OCI-LY1 (cell line): ENCODE measurements at regions not wholly inside any gene's neighbourhood (a gene's known extent, or its start where the extent isn't known, plus 50 kb on each side); places are given as distances from the start of the nearest gene placed in this dataset.

Source experiments
- H2AFZ ChIP-seq: fragments of 200-600 bp; sonication (generic), shearing (Covaris generic); 2 replicates; pipeline ENCODE4 v1.6.0; 2014; ENCODE audit warnings: antibody characterized with exemption, mild to moderate bottlenecking, low read length
- H3F3A ChIP-seq: fragments of 200-600 bp; sonication (generic), shearing (Covaris generic); 2 replicates; pipeline ENCODE4 v1.6.0; 2014; ENCODE audit warnings: mild to moderate bottlenecking, antibody characterized with exemption, low read length, moderate library complexity; ENCODE audit not compliant: insufficient read depth
- H3K27ac ChIP-seq: fragments of 200-600 bp; sonication (generic); 2 replicates; pipeline ENCODE4 v1.5.1; 2014; ENCODE audit warnings: low read length, mixed run types, mild to moderate bottlenecking, low read depth; ENCODE audit not compliant: poor library complexity, severe bottlenecking
- H3K27me3 ChIP-seq: fragments of 200-600 bp; sonication (generic); 2 replicates; pipeline ENCODE4 v1.6.0; 2014; ENCODE audit warnings: antibody characterized with exemption, mild to moderate bottlenecking, low read length, moderate library complexity; ENCODE audit not compliant: insufficient read depth
- H3K36me3 ChIP-seq: fragments of 200-600 bp; sonication (generic); 2 replicates; pipeline ENCODE4 v1.6.1; 2014; ENCODE audit warnings: mild to moderate bottlenecking, antibody characterized with exemption, low read length, moderate library complexity, mixed read lengths; ENCODE audit not compliant: insufficient read depth
- H3K4me1 ChIP-seq: fragments of 200-600 bp; sonication (generic); 2 replicates; pipeline ENCODE4 v1.5.1; 2014; ENCODE audit warnings: mild to moderate bottlenecking, low read length, moderate library complexity; ENCODE audit not compliant: insufficient read depth, severe bottlenecking
- H3K4me2 ChIP-seq: fragments of 200-600 bp; sonication (generic), shearing (Covaris generic); 2 replicates; pipeline ENCODE4 v1.6.1; 2014; ENCODE audit warnings: low read length
- H3K4me3 ChIP-seq: fragments of 200-600 bp; sonication (generic); 2 replicates; pipeline ENCODE4 v1.5.1; 2014; ENCODE audit warnings: low read length, low read depth, mild to moderate bottlenecking, mixed read lengths; ENCODE audit not compliant: poor library complexity, severe bottlenecking
- H3K79me2 ChIP-seq: fragments of 200-600 bp; shearing (Covaris generic); 2 replicates; pipeline ENCODE4 v1.6.1; 2016; ENCODE audit warnings: mixed run types, low read length, mixed read lengths; ENCODE audit not compliant: insufficient read depth
- H3K9ac ChIP-seq: fragments of 200-600 bp; sonication (generic), shearing (Covaris generic); 2 replicates; pipeline ENCODE4 v1.6.1; 2014; ENCODE audit warnings: mild to moderate bottlenecking, low read length, mixed read lengths
- H3K9me2 ChIP-seq: fragments of 200-600 bp; sonication (generic), shearing (Covaris generic); 2 replicates; pipeline ENCODE4 v1.6.1; 2014; ENCODE audit warnings: low read depth, mild to moderate bottlenecking, low read length, mixed read lengths
- H3K9me3 ChIP-seq: fragments of 200-600 bp; shearing (Covaris generic); 2 replicates; pipeline ENCODE4 v1.6.1; 2014; ENCODE audit warnings: low read length, mixed read lengths
- H4K20me1 ChIP-seq: fragments of 200-600 bp; sonication (generic), shearing (Covaris generic); 2 replicates; pipeline ENCODE4 v1.6.0; 2016; ENCODE audit warnings: mild to moderate bottlenecking, low read length; ENCODE audit not compliant: insufficient read depth
- CTCF ChIP-seq: fragments of 200-600 bp; sonication (generic), shearing (Covaris generic); IDR thresholded peaks from 2 replicates; pipeline ENCODE4 v1.5.1; 2017; ENCODE audit warnings: mild to moderate bottlenecking, antibody characterized with exemption, low read length, moderate library complexity, mixed read lengths
- EZH2 ChIP-seq: fragments of 200-600 bp; sonication (generic), shearing (Covaris generic); IDR thresholded peaks from 2 replicates; pipeline ENCODE4 v1.8.0; 2017; ENCODE audit warnings: borderline replicate concordance, mixed run types, mild to moderate bottlenecking, antibody characterized with exemption, low read length, moderate library complexity, mixed read lengths

- H3K4me3 ChIP-seq = no peak overlapping the region
- no peak overlapping the region for H2AFZ ChIP-seq
- H3K4me1 ChIP-seq = no peaks in the 10 kb centered on the region
- H3K9ac ChIP-seq = no peak overlapping the region
- H3K27me3 ChIP-seq = no peaks in the 10 kb centered on the region
- H3K4me2 ChIP-seq = no peak overlapping the region
- no peaks in the 10 kb centered on the region for H3K36me3 ChIP-seq
- H4K20me1 ChIP-seq = no peaks in the 10 kb centered on the region
- H3K27ac ChIP-seq = no peak overlapping the region
- H3K9me2 ChIP-seq = no peaks in the 10 kb centered on the region
- TF ChIP-seq EZH2 = no peak
- TF ChIP-seq CTCF = no peak
- H3K9me3 ChIP-seq = no peaks in the 10 kb centered on the region
- no peaks in the 10 kb centered on the region for H3F3A ChIP-seq
- H3K79me2 ChIP-seq = no peaks in the 10 kb centered on the region
Observed at GRCh38 chr18:44180683-44181082, 500.0 kb upstream of the SETBP1 start.

GRCh38 chr18:44181951-44182747 lies 498.5 kb upstream of the SETBP1 start:
- Histone ChIP-seq H3K27ac (no peak overlapping the region), H3F3A (no peaks in the 10 kb centered on the region), H3K9me2 (no peaks in the 10 kb centered on the region), H3K36me3 (no peaks in the 10 kb centered on the region), H3K79me2 (no peaks in the 10 kb centered on the region), H3K4me3 (no peak overlapping the region), H3K9ac (no peak overlapping the region), H3K27me3 (no peaks in the 10 kb centered on the region), H3K4me1 (no peaks in the 10 kb centered on the region), H2AFZ (no peak overlapping the region), H4K20me1 (no peaks in the 10 kb centered on the region), H3K4me2 (no peak overlapping the region), H3K9me3 (no peaks in the 10 kb centered on the region)
- no peak for TF ChIP-seq EZH2
- no peak for TF ChIP-seq CTCF

- TF ChIP-seq EZH2 = no peak
- no peak for TF ChIP-seq CTCF
- no peak overlapping the region for H2AFZ ChIP-seq
- no peak overlapping the region for H3K9ac ChIP-seq
- H3K9me3 ChIP-seq = no peaks in the 10 kb centered on the region
- H3K4me1 ChIP-seq = no peaks in the 10 kb centered on the region
- no peaks in the 10 kb centered on the region for H3K79me2 ChIP-seq
- H3K9me2 ChIP-seq = no peaks in the 10 kb centered on the region
- H3F3A ChIP-seq = no peaks in the 10 kb centered on the region
- H4K20me1 ChIP-seq = no peaks in the 10 kb centered on the region
- no peaks in the 10 kb centered on the region for H3K36me3 ChIP-seq
- no peak overlapping the region for H3K27ac ChIP-seq
- H3K4me2 ChIP-seq = no peak overlapping the region
- H3K4me3 ChIP-seq = no peak overlapping the region
- H3K27me3 ChIP-seq = no peaks in the 10 kb centered on the region
Observed at GRCh38 chr18:44186001-44186400, 494.7 kb upstream of the SETBP1 start.
